ENCODE measurements at regions not wholly inside any gene's neighbourhood (a gene's known extent, or its start where the extent isn't known, plus 50 kb on each side); places are given as distances from the start of the nearest gene placed in this dataset.
A peak's percentile ranks its signal among the peaks of the same experiment; 100 is the strongest.
"Not testable (repeated sequence)": the region's sequence is repeated elsewhere in the genome, so short reads cannot be mapped to it uniquely, and the experiment has no call there.

GRCh38 chr2:189308056-189308790 lies 128.7 kb upstream of the COL5A2 start:
- DNase-seq (ENCODE audit: low read depth in 2 of 2): no peak

GRCh38 chr2:189309331-189309730 lies 129.8 kb upstream of the COL5A2 start:
- DNase-seq (ENCODE audit: low read depth in 2 of 2): no peak

- no peak for DNase-seq (ENCODE audit: low read depth in 2 of 2)
Observed at GRCh38 chr2:189312211-189312610, 129.1 kb upstream of the WDR75 start.

GRCh38 chr2:189312643-189313042 lies 128.6 kb upstream of the WDR75 start:
- no peak for DNase-seq (ENCODE audit: low read depth in 2 of 2)

- no peak for DNase-seq (ENCODE audit: low read depth in 2 of 2)
Observed at GRCh38 chr2:189318761-189319160, 122.5 kb upstream of the WDR75 start.

- not testable (repeated sequence) for DNase-seq (ENCODE audit: low read depth in 2 of 2)
Observed at GRCh38 chr2:189319424-189319823, 121.8 kb upstream of the WDR75 start.

- DNase-seq (ENCODE audit: low read depth in 2 of 2): peak; percentile 10 to 42
Observed at GRCh38 chr2:189327879-189328847, 113.1 kb upstream of the WDR75 start.

GRCh38 chr2:189328848-189329245 lies 112.4 kb upstream of the WDR75 start:
- DNase-seq (ENCODE audit: low read depth in 2 of 2): peak; percentile 43 to 86

- no peak for DNase-seq (ENCODE audit: low read depth in 2 of 2)
Observed at GRCh38 chr2:189336276-189336975, 104.8 kb upstream of the WDR75 start.

- peak in 1 of 2 donors; percentile 64 for DNase-seq (ENCODE audit: low read depth in 2 of 2)
Observed at GRCh38 chr2:189337656-189338055, 103.6 kb upstream of the WDR75 start.

- DNase-seq (ENCODE audit: low read depth in 2 of 2): no peak
Observed at GRCh38 chr2:189338115-189338514, 103.2 kb upstream of the WDR75 start.

- DNase-seq (ENCODE audit: low read depth in 2 of 2): no peak
Observed at GRCh38 chr2:189341077-189341476, 100.2 kb upstream of the WDR75 start.

GRCh38 chr2:189344043-189344442 lies 97.2 kb upstream of the WDR75 start:
- DNase-seq (ENCODE audit: low read depth in 2 of 2): no peak

- peak; percentile 52 to 90 for DNase-seq (ENCODE audit: low read depth in 2 of 2)
Observed at GRCh38 chr2:189347540-189347939, 93.7 kb upstream of the WDR75 start.

GRCh38 chr2:189348369-189348768 lies 92.9 kb upstream of the WDR75 start:
- DNase-seq (ENCODE audit: low read depth in 2 of 2): no peak

- DNase-seq (ENCODE audit: low read depth in 2 of 2): peak; percentile 75 to 79
Observed at GRCh38 chr2:189350540-189351209, 90.6 kb upstream of the WDR75 start.

- not testable (repeated sequence) for DNase-seq (ENCODE audit: low read depth in 2 of 2)
Observed at GRCh38 chr2:189351933-189352332, 89.3 kb upstream of the WDR75 start.

GRCh38 chr2:189357375-189357774 lies 83.9 kb upstream of the WDR75 start:
- not testable (repeated sequence) for DNase-seq (ENCODE audit: low read depth in 2 of 2)

- DNase-seq (ENCODE audit: low read depth in 2 of 2): no peak
Observed at GRCh38 chr2:189360861-189361260, 80.4 kb upstream of the WDR75 start.

- DNase-seq (ENCODE audit: low read depth in 2 of 2): peak in 1 of 2 donors; percentile 11
Observed at GRCh38 chr2:189362283-189362682, 79.0 kb upstream of the WDR75 start.

- DNase-seq (ENCODE audit: low read depth in 2 of 2): peak; percentile 69 to 86
Observed at GRCh38 chr2:189363559-189363958, 77.7 kb upstream of the WDR75 start.
